RCC 7860 (cell line): ENCODE measurements at regions not wholly inside any gene's neighbourhood (a gene's known extent, or its start where the extent isn't known, plus 50 kb on each side); places are given as distances from the start of the nearest gene placed in this dataset.
A peak's percentile ranks its signal among the peaks of the same experiment; 100 is the strongest.

Source experiments
- DNase-seq: peaks from one replicate; pipeline ENCODE4 v3.0.0-alpha.2; 2015; ENCODE audit warnings: low spot score
- FAIRE-seq: peaks from 2 replicates; lab custom pipeline; 2012; peaks lifted over from hg19 to GRCh38; lab: Jason Lieb, UNC

- no peak for FAIRE-seq
Measured at GRCh38 chr7:13027321-13027720, 339.9 kb downstream of the ARL4A start.

GRCh38 chr7:13028036-13028824 is 340.8 kb downstream of the ARL4A start:
- FAIRE-seq (peak; percentile 7), DNase-seq (no peak)

More at GRCh38 chr7:13027321-13027720, 339.9 kb downstream of the ARL4A start:
- DNase-seq, result no peak

DNA sequence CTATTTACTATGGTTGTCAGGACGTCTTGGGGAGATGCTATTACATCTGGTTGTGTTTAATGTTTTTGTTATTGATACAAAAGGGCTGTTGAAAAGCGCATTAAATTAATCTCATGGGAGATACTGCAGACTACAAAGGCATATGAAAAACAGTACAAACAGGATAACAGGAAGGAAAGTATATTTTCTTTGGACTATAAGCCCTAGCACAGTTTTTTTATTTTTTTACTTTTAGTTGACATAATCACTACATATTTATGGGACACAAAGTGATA is 341.3 kb downstream of the ARL4A start:
- FAIRE-seq, result no peak
- no peak for DNase-seq

DNA sequence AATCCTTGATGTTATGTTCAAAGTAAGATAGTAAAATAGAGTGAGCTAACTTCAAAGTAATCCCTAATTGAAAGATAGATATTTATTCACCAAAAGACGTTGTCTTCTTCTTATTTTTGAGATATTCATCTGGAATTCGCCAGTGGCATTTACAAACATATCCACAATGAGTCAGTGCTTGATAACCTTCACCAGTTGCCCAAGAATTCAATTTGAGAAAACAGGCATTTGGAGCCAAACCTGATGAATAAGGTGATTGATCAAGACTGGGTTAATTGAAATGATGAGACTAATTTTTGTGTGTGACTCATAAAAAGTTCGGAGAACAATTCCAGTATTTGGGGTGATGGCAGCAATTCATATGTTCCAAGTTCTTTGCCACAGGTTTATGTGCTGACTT is 344.0 kb downstream of the ARL4A start:
- FAIRE-seq (no peak), DNase-seq (no peak)

GRCh38 chr7:13032084-13032483 is 344.7 kb downstream of the ARL4A start:
- DNase-seq (no peak), FAIRE-seq (no peak)

- DNase-seq (no peak), FAIRE-seq (no peak)
Measured at GRCh38 chr7:13032576-13032975, 345.1 kb downstream of the ARL4A start.

DNA sequence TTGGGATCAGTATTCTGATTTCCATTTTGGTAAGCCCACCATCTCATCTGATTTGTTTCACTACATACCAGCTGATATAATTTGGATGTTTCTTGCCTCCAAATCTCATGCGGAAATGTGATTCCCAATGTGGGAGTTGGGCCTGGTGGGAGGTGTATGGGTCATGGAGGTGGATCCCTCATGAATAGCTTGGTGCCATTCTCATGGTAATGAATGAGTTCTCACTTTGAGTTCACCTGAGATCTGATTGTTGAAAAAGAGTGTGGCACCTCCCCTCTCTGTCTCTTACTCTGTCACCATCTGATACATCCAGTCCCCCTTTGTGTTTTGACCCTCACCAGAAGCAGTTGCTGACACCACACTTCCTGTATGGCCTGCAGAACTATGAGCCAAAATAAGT is 347.3 kb downstream of the ARL4A start:
- FAIRE-seq (no peak), DNase-seq (no peak)

DNA sequence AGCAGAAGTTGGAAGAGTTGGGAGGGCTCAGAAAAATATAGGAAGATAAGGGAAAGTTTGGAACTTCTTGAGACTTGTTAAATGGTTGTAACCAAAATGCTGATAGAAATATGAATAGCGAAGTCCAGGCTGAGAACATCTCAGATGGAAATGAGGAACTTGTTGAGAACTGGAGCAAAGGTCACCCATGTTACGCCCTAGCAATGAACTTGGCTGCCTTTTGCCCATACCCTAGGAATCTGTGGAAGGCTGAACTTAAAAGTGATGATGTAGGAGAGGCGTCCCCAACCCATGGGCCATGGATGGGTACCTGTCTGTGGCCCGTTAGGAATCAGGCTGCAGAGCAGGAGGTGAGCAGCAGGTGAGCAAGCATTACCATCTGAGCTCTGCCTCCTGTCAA is 347.8 kb downstream of the ARL4A start:
- FAIRE-seq (no peak), DNase-seq (no peak)

DNA sequence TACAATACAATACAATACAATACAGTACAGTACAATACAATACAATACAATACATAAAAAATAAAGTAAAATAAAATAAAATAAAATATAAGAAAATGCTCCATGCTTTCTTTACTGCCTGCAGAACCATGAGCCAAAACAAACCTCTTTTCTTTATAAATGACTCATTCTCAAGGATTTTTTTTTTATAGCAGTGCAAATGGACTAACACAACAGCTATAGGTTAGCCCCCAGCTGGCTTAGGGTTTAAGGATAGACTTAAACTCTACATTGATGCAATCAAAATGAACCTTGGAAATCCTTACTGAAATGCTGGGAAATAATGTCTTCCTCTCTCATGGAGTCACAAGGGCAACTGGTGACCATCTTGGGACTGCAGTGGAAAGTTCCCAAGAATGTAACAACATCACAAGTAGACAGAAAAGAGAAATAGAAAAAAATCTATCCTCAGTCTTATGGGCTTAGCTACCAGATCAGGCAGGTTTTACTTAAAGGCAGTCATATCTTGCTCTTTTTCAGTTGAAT is 348.9 kb downstream of the ARL4A start:
- no peak for DNase-seq
- no peak for FAIRE-seq

- no peak for DNase-seq
- FAIRE-seq, result no peak
Measured at GRCh38 chr7:13037216-13037615, 349.8 kb downstream of the ARL4A start.

DNA sequence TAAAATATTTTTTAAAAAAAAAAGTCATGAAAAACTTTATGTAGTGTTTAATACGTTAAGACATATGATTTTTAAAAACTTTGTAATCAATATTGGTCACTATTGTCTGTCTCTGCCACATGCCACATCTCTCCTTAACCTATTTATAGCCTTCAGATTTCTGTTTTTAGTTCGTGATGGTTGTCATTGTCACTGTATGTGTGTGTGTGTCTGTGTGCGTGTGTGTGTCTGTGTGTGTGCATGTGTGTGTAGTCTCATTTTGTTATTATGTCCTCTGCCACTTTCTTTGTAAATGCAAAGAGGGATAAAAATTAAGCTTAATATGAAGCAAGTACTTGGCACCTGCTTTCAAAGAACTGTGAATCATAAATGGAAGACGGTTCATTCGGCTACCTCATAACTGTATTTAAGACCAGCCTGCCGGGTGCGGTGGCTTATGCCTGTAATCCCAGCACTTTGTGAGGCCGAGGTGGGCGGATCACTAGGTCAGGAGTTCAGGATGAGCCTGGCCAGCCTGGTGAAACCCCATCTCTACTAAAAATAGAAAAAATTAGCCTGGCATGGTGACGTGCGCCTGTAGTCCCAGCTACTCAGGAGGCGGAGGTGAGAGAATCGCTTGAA is 354.0 kb downstream of the ARL4A start:
- DNase-seq, result no peak
- no peak for FAIRE-seq

DNA sequence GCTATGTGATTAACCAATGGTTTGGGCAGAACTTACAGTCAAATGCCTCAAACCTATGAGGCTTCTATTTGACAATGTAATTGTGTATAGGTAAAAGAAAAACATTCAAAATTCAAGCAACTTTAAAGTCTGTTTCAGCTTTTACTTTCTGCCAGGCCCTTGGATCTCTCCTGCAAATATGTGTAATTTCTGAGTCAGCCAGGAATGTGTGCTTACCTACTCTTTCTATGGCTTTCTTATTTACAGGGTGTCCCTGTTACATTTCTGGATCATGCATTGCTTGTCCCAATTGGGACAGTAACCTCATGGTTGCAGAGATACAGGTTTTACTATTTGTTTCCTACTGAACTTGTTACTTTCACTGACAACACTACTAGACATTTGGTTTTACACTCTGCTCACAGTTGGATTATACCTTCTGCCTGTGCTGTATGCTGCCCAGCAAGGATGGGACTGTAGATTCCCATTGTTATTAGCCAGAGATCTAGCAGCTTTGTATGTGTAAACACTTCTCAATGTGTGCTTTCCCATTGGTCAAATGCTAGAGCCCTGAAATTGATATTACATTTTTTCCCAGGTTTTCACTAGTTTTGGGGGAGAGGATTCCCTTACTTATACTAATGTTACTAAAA is 355.3 kb downstream of the ARL4A start:
- peak; percentile 45 for DNase-seq
- peak; percentile 45 for FAIRE-seq

GRCh38 chr7:13044309-13044708 is 356.9 kb downstream of the ARL4A start:
- FAIRE-seq, result no peak
- no peak for DNase-seq

DNA sequence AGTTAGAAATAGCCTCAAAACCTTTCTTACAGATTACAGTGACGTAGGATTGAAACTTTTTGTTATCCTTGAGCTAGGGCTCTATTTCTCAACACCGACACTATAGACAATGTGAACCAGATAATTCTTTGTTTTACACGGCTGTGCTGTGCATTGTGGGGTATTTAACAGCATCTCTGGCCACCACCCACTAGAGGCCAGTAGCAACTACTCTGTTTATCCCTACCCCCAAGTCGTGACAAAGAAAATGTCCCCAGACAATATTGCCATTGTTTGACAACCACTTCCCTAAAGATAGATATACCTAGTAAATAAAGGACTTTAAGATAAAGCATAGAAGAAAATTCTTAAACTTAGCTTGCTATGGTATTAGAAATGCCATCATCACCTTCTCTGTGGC is 359.6 kb downstream of the ARL4A start:
- DNase-seq (no peak), FAIRE-seq (no peak)

GRCh38 chr7:13049946-13050345 is 362.5 kb downstream of the ARL4A start:
- no peak for DNase-seq
- no peak for FAIRE-seq

DNA sequence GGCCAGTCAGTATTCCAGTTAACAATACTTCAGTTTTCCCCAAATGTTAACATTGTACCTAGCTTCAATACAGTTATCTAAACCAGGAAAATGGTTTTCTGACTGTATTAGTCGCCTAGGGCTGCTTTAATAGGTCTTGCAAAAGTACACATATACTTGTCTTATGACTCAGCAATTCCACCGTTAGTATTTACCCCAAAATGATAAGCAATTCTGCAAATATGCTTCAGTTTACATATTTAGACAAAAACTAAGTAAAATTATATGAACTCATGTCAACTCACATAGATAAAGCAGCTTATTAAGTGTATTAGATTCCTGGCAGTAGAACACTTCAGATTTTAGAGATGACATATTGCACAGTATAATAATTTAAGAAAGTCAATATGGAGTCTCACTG is 363.3 kb downstream of the ARL4A start:
- DNase-seq, result no peak
- FAIRE-seq, result no peak

DNA sequence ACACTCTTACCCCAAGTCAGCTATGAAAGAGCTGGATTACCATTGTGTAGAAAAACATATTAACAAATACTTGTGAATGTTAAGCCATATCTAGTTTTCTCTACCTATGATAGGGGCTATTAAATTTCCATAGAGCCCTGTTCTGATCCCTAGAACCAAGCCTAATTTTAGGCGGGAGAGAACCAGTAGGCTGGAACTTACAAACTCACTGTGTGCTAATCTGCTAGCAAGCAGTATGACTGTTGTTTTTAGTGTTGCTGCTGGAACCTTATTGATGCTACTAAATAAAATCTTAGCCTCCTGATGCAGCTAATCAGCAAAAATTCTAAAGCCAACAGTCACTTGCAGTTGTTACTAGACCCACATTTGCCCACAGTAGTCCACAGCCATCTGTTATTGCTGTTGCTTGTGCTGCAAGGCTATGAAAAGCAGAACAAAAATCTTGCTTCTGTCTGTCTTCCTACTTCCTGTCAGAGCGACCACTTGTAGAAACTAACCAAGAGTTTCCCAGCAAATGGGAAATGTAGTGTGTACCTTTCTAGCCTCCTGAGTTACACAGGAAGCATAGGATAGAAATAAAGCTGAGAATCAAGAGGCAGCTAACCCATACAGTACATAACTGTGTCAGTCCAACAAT is 368.4 kb downstream of the ARL4A start:
- FAIRE-seq (no peak), DNase-seq (no peak)

DNA sequence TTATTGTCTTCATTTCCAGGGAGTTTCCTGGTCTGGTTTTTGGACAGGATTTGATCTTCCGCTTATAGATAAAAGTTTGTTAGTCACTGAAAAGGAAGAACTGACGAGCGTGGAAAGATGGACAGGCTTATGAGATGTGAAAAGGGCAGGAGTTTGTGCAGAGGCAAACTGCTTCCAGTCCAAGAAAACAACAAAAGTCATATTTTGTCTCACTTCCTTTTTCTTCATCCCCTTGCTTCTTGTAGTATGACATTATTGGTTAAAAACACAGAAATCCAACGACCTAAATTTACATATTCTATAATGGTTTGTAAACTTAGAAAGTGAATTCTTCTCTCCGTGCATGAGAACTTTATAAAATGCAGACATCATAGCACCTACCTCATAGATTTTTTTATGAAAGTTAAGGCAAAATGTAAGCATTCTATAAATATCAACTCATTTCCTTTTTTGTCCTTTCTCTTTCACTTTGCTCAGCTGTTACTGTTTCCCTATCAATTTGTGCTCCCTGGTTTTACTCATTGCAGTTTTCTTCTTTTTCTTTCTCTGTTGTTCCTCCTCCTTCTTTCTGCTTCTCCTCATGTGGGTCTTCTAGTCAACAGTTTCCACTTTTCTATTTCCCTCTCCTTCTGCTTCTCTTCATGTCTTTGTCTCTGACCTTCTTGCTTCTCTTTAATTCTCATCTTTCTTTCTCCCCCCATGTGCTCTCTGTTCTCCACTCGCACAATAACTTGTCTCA is 370.2 kb downstream of the ARL4A start:
- DNase-seq (no peak), FAIRE-seq (no peak)

DNA sequence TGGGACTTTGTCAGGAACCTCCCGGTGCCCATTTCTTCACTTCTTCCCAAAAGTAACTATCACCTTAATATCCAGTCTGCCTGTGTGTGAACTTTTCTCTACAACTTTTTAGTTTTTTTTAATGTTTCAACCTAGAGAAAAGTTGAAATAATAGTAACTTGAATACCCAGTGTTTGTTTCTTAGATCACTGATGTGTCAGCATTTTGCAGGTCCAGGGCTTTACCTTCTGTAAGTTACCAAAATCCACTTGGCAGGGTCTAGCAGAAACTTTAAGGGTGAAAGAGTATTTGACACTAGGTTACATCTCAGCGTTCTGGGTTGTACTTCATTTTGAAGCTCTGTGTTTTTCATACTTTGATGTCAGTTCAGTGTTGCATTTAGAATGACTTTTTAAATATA is 372.7 kb downstream of the ARL4A start:
- FAIRE-seq (no peak), DNase-seq (no peak)

- FAIRE-seq (no peak), DNase-seq (no peak)
Measured at GRCh38 chr7:13061115-13061514, 373.7 kb downstream of the ARL4A start.

- no peak for DNase-seq
- FAIRE-seq, result no peak
Measured at GRCh38 chr7:13062631-13063030, 375.2 kb downstream of the ARL4A start.
